Hepatocyte (in vitro differentiated cells): ENCODE measurements at regions not wholly inside any gene's neighbourhood (a gene's known extent, or its start where the extent isn't known, plus 50 kb on each side); places are given as distances from the start of the nearest gene placed in this dataset.
"Not testable (repeated sequence)": the region's sequence is repeated elsewhere in the genome, so short reads cannot be mapped to it uniquely, and the experiment has no call there.

Source experiments
- DNase-seq: peaks from one replicate; pipeline ENCODE4 v3.0.0-alpha.2; 2016; ENCODE audit warnings: low spot score
- H2AFZ ChIP-seq: fragments of 200-600 bp; sonication (generic); 2 replicates; pipeline ENCODE4 v1.6.0; 2016; ENCODE audit warnings: antibody characterized with exemption, mild to moderate bottlenecking
- H3K27ac ChIP-seq: fragments of 200-600 bp; sonication (generic); 2 replicates; pipeline ENCODE4 v1.5.1; 2016; ENCODE audit warnings: mild to moderate bottlenecking
- H3K27me3 ChIP-seq: fragments of 200-600 bp; sonication (generic); 2 replicates; pipeline ENCODE4 v1.6.1; 2016
- H3K36me3 ChIP-seq: fragments of 200-600 bp; sonication (generic); replicated peaks from 2 replicates; pipeline ENCODE4 v1.5.1; 2016; ENCODE audit warnings: low read depth; ENCODE audit not compliant: insufficient read depth
- H3K4me1 ChIP-seq: fragments of 200-600 bp; sonication (generic); 2 replicates; pipeline ENCODE4 v1.5.1; 2016; ENCODE audit warnings: mild to moderate bottlenecking, moderate library complexity; ENCODE audit not compliant: insufficient read depth
- H3K4me2 ChIP-seq: fragments of 200-600 bp; sonication (generic); 2 replicates; pipeline ENCODE4 v1.6.0; 2016
- H3K4me3 ChIP-seq: fragments of 200-600 bp; sonication (generic); 2 replicates; pipeline ENCODE4 v1.5.1; 2016; ENCODE audit warnings: mild to moderate bottlenecking
- H3K79me2 ChIP-seq: fragments of 200-600 bp; sonication (generic); 2 replicates; pipeline ENCODE4 v1.6.0; 2017; ENCODE audit warnings: mild to moderate bottlenecking
- H3K9me2 ChIP-seq: fragments of 200-600 bp; sonication (generic); replicated peaks from 2 replicates; pipeline ENCODE4 v1.6.0; 2017; ENCODE audit warnings: mild to moderate bottlenecking; ENCODE audit not compliant: insufficient read depth
- H3K9me3 ChIP-seq: fragments of 200-600 bp; sonication (generic); 2 replicates; pipeline ENCODE4 v1.5.1; 2016; ENCODE audit warnings: low read depth, mild to moderate bottlenecking
- H4K20me1 ChIP-seq: fragments of 200-600 bp; sonication (generic); 2 replicates; pipeline ENCODE4 v1.6.0; 2016; ENCODE audit warnings: mild to moderate bottlenecking; ENCODE audit not compliant: insufficient read depth, poor library complexity, severe bottlenecking
- EZH2 ChIP-seq: fragments of 200-600 bp; sonication (generic); IDR thresholded peaks from 2 replicates; pipeline ENCODE4 v1.6.1; 2016; ENCODE audit warnings: antibody characterized with exemption, mild to moderate bottlenecking, borderline replicate concordance
- EZH2phosphoT487 ChIP-seq: fragments of 200-600 bp; sonication (generic); IDR thresholded peaks from one replicate; pipeline ENCODE4 v1.6.1; 2018; ENCODE audit warnings: antibody characterized with exemption, mild to moderate bottlenecking, low read depth, moderate library complexity; ENCODE audit not compliant: unreplicated experiment, severe bottlenecking
- WGBS: methylation state at CpG from one replicate; pipeline ENCODE4 v1.1.6; 2016; ENCODE audit warnings: low lambda C conversion rate; ENCODE audit errors: missing lambda C conversion rate; 5-methylcytosine and 5-hydroxymethylcytosine counted together
- TF ChIP-seq, protein P1 (sequence below): fragments of 200-600 bp; sonication (generic); IDR thresholded peaks from 2 replicates; pipeline ENCODE4 v1.5.1; 2016; ENCODE audit warnings: antibody characterized with exemption, mild to moderate bottlenecking; ENCODE audit not compliant: poor library complexity

DNA sequence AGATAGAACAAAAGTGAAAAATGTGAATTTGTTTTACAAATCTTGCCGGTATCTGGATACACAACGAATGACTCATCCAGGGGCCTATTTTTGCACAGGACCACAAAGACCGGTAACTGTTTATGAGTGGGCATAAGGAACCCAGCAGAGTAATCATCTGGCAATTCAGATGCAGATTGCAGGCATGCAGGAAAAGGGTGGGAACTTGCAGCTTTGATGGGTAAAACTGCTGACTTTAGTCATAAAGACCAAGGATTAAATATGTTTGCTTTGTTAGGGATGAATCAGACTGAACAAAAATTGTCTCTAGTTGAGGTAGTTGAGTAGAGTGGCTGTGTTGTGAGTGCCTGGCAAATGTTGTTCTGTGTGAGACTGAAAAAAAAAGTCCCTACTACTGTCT lies 309.6 kb upstream of the CCNH start:
- DNase-seq, result no peak
- Histone ChIP-seq H3K4me1 (no peaks in the 10 kb centered on the region), H3K4me3 (no peak overlapping the region), H3K79me2 (no peaks in the 10 kb centered on the region), H3K4me2 (no peak overlapping the region), H4K20me1 (no peaks in the 10 kb centered on the region), H3K27ac (no peak overlapping the region), H3K27me3 (no peaks in the 10 kb centered on the region), H2AFZ (no peak overlapping the region), H3K9me2 (no peaks in the 10 kb centered on the region), H3K36me3 (no peaks in the 10 kb centered on the region), H3K9me3 (no peaks in the 10 kb centered on the region)
- TF ChIP-seq EZH2 (no peak), EZH2phosphoT487 (no peak)
- TF ChIP-seq, protein P1, sequence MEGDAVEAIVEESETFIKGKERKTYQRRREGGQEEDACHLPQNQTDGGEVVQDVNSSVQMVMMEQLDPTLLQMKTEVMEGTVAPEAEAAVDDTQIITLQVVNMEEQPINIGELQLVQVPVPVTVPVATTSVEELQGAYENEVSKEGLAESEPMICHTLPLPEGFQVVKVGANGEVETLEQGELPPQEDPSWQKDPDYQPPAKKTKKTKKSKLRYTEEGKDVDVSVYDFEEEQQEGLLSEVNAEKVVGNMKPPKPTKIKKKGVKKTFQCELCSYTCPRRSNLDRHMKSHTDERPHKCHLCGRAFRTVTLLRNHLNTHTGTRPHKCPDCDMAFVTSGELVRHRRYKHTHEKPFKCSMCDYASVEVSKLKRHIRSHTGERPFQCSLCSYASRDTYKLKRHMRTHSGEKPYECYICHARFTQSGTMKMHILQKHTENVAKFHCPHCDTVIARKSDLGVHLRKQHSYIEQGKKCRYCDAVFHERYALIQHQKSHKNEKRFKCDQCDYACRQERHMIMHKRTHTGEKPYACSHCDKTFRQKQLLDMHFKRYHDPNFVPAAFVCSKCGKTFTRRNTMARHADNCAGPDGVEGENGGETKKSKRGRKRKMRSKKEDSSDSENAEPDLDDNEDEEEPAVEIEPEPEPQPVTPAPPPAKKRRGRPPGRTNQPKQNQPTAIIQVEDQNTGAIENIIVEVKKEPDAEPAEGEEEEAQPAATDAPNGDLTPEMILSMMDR, result no peak
- WGBS, result 75% methylated on average over 3 of the region's 3 CpGs

DNA sequence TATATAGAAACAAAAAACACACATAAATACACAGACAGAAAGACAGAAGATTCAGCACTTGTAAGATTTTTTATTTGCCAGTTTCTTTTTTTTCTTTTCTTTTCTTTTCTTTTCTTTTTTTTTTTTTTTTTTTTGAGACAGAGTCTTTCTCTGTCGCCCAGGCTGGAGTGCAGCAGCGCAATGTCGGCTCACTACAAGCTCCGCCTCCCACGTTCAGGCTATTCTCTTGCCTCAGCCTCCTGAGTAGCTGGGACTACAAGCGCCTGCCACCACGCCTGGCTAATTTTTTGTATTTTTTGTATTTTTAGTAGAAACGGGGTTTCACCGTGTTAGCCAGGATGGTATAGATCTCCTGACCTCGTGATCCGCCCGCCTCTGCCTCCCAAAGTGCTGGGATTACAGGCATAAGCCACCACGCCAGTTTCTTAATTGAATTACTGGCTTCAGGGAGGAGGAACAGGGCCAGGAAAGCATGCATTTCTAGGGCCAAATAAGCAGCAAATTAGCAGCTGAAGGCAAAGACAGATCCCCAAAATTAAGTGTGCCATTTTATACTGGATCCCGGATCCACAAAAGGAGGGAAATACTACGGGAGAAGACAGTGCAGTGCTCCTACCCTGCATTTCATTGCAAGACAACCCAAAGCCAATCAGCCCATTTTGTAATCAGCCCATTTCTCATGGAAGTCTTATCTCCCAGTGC lies 305.6 kb upstream of the CCNH start:
- not testable (repeated sequence) for H3K36me3 ChIP-seq, H2AFZ ChIP-seq, H3K4me3 ChIP-seq, H4K20me1 ChIP-seq, H3K27ac ChIP-seq, H3K79me2 ChIP-seq, H3K4me2 ChIP-seq, DNase-seq, H3K9me3 ChIP-seq, H3K27me3 ChIP-seq, H3K4me1 ChIP-seq, H3K9me2 ChIP-seq
- WGBS, result 83% methylated on average over 14 of the region's 15 CpGs

DNA sequence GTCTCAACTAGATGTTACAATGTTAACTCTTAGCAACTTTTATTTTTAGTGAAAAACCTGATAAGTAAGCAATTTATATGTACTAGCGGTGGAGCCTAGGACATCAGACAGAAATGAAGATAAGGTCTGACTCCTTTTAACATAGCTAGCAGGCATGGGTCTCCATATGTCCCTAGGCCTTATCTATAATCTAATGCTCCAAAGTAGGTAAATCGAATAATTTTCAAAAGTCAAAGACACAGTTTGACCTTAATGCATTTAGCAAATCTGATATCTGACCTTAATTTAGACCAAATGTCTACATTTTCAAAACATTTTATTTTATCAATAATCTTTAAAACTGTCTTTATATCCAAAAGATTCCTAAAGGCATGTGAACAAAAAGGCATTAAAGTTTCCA lies 305.0 kb upstream of the CCNH start:
- TF ChIP-seq EZH2 (no peak), EZH2phosphoT487 (no peak)
- TF ChIP-seq, protein P1, result no peak
- H2AFZ ChIP-seq, result no peak overlapping the region
- no peak for DNase-seq
- WGBS, result 70% methylated on average over 2 of the region's 2 CpGs
- no peaks in the 10 kb centered on the region for H3K9me3 ChIP-seq
- H3K9me2 ChIP-seq, result no peaks in the 10 kb centered on the region
- H3K27me3 ChIP-seq, result no peaks in the 10 kb centered on the region
- H3K27ac ChIP-seq, result no peak overlapping the region
- no peak overlapping the region for H3K4me3 ChIP-seq
- no peak overlapping the region for H3K4me2 ChIP-seq
- H3K36me3 ChIP-seq, result no peaks in the 10 kb centered on the region
- no peaks in the 10 kb centered on the region for H3K4me1 ChIP-seq
- no peaks in the 10 kb centered on the region for H3K79me2 ChIP-seq
- H4K20me1 ChIP-seq, result no peaks in the 10 kb centered on the region

DNA sequence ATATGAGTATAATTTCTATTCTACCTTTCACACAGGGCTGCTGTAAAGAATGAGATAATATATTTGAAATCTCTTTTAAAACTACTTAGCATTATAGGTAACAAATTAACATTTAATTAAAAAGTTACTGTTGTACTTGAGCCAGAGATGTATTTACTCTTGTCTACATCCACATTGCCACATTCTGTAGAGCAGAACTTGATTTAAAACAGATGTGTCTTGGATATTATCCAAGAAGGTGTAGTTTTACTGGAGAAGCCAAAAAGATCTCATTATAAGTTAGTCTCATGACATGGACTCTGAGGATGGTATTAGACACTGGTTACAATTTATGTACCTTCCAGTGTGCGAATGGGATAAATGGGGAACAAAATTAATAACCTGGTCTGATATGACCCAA lies 293.1 kb upstream of the CCNH start:
- Histone ChIP-seq H3K4me2 (no peak overlapping the region), H3K79me2 (no peaks in the 10 kb centered on the region), H3K27me3 (no peaks in the 10 kb centered on the region), H4K20me1 (no peaks in the 10 kb centered on the region), H3K27ac (no peak overlapping the region), H3K4me1 (no peaks in the 10 kb centered on the region), H3K36me3 (no peaks in the 10 kb centered on the region), H3K4me3 (no peak overlapping the region), H2AFZ (no peak overlapping the region), H3K9me3 (no peaks in the 10 kb centered on the region), H3K9me2 (no peaks in the 10 kb centered on the region)
- WGBS, result 72% methylated on average over 1 of the region's 1 CpG
- DNase-seq, result no peak
- TF ChIP-seq, protein P1, result no peak
- TF ChIP-seq EZH2, result no peak
- no peak for TF ChIP-seq EZH2phosphoT487
